ENCODE measurements at regions not wholly inside any gene's neighbourhood (a gene's known extent, or its start where the extent isn't known, plus 50 kb on each side); places are given as distances from the start of the nearest gene placed in this dataset.
"Not testable (repeated sequence)": the region's sequence is repeated elsewhere in the genome, so short reads cannot be mapped to it uniquely, and the experiment has no call there.

- no peak for DNase-seq
These were observed 306.1 kb downstream of the ADAMTS20 start for GRCh38 chr12:43245947-43246346.

- DNase-seq, result no peak
These were observed 310.0 kb downstream of the ADAMTS20 start for GRCh38 chr12:43241986-43242385.

GRCh38 chr12:43238281-43238680, 313.7 kb downstream of the ADAMTS20 start:
- no peak for DNase-seq

GRCh38 chr12:43237238-43237879, 314.6 kb downstream of the ADAMTS20 start:
- no peak for DNase-seq

GRCh38 chr12:43235721-43236120, 316.3 kb downstream of the ADAMTS20 start:
- DNase-seq, result no peak

- no peak for DNase-seq
These were observed 318.1 kb downstream of the ADAMTS20 start for GRCh38 chr12:43233861-43234260.

- no peak for DNase-seq
These were observed 325.9 kb downstream of the ADAMTS20 start for GRCh38 chr12:43226151-43226550.

- not testable (repeated sequence) for DNase-seq
These were observed 327.7 kb downstream of the ADAMTS20 start for GRCh38 chr12:43224190-43224805.

- DNase-seq, result no peak
These were observed 329.2 kb downstream of the ADAMTS20 start for GRCh38 chr12:43222796-43223195.

GRCh38 chr12:43221216-43221615, 330.8 kb downstream of the ADAMTS20 start:
- no peak for DNase-seq

GRCh38 chr12:43216490-43216889, 335.5 kb downstream of the ADAMTS20 start:
- DNase-seq, result no peak

- DNase-seq, result peak; percentile 34
These were observed 337.8 kb downstream of the ADAMTS20 start for GRCh38 chr12:43214166-43214565.

- no peak for DNase-seq
These were observed 338.4 kb downstream of the ADAMTS20 start for GRCh38 chr12:43213608-43214007.

- no peak for DNase-seq
These were observed 341.4 kb downstream of the ADAMTS20 start for GRCh38 chr12:43210485-43211192.

GRCh38 chr12:43208627-43209026, 343.4 kb downstream of the ADAMTS20 start:
- no peak for DNase-seq

- no peak for DNase-seq
These were observed 343.8 kb downstream of the ADAMTS20 start for GRCh38 chr12:43208221-43208620.

GRCh38 chr12:43206396-43206795, 345.6 kb downstream of the ADAMTS20 start:
- DNase-seq, result no peak

- DNase-seq, result no peak
These were observed 353.4 kb downstream of the ADAMTS20 start for GRCh38 chr12:43198608-43199007.

- no peak for DNase-seq
These were observed 355.6 kb downstream of the ADAMTS20 start for GRCh38 chr12:43196268-43196907.

- DNase-seq, result not testable (repeated sequence)
These were observed 358.9 kb downstream of the ADAMTS20 start for GRCh38 chr12:43193096-43193495.

GRCh38 chr12:43192442-43192841, 359.6 kb downstream of the ADAMTS20 start:
- DNase-seq, result not testable (repeated sequence)

GRCh38 chr12:43180242-43180641, 371.8 kb downstream of the ADAMTS20 start:
- DNase-seq, result no peak

- no peak for DNase-seq
These were observed 372.5 kb downstream of the ADAMTS20 start for GRCh38 chr12:43179486-43179885.

- DNase-seq, result no peak
These were observed 374.7 kb downstream of the ADAMTS20 start for GRCh38 chr12:43177276-43177675.
